Activated T-cell treated with anti-CD3 and anti-CD28 coated beads, Interleukin-2, amount 50 U/mL, for 72 hours (primary cell): ENCODE measurements at regions not wholly inside any gene's neighbourhood (a gene's known extent, or its start where the extent isn't known, plus 50 kb on each side); places are given as distances from the start of the nearest gene placed in this dataset.

ENCODE experiments used
- ATAC-seq, 2 donors: fragments of 150-1000 bp; cut with Tn5 transposase; replicated peaks in 1 of 2; 2 replicates each; pipeline ENCODE4 v1.10.0; 2021; ENCODE audit warnings: moderate library complexity in 2 of 2, mild to moderate bottlenecking in 1 of 2
- DNase-seq, 2 donors: peaks; one replicate each; pipeline ENCODE4 v3.0.0; 2021 to 2022; ENCODE audit warnings: mixed read lengths in 1 of 2
- H3K27ac Mint-ChIP-seq: one replicate; pipeline ENCODE4 v1.8.0; 2022; ENCODE audit warnings: mild to moderate bottlenecking, moderate library complexity, mixed read lengths
- H3K27me3 Mint-ChIP-seq: one replicate; pipeline ENCODE4 v1.8.0; 2022; ENCODE audit warnings: low read depth, mixed read lengths
- H3K36me3 Mint-ChIP-seq, 2 donors: one replicate each; pipeline ENCODE4 v1.8.0; 2022; ENCODE audit warnings: mixed read lengths in 2 of 2, mild to moderate bottlenecking in 1 of 2; ENCODE audit not compliant: insufficient read depth in 2 of 2
- H3K4me1 Mint-ChIP-seq: one replicate; pipeline ENCODE4 v1.8.0; 2022; ENCODE audit warnings: low read depth, mixed read lengths
- H3K4me3 Mint-ChIP-seq, 2 donors: one replicate each; pipeline ENCODE4 v1.8.0; 2022; ENCODE audit warnings: mild to moderate bottlenecking in 2 of 2, mixed read lengths in 2 of 2, moderate library complexity in 2 of 2
- H3K9me3 Mint-ChIP-seq, 2 donors: one replicate each; pipeline ENCODE4 v1.8.0; 2022; ENCODE audit warnings: mixed read lengths in 2 of 2

GRCh38 chr9:89980600-89980999, 375.8 kb downstream of the GADD45G start:
- Mint-ChIP-seq H3K4me1 (peaks cover 36% of the 10 kb centered on the region), H3K36me3 (peaks cover 2 to 4% of the 10 kb centered on the region in 2 donors), H3K4me3 (no peak overlapping the region), H3K9me3 (peaks cover 3 to 5% of the 10 kb centered on the region in 2 donors), H3K27ac (no peak overlapping the region), H3K27me3 (peaks cover 48% of the 10 kb centered on the region)
- ATAC-seq: no peak
- DNase-seq: no peak

- no peak overlapping the region for H3K4me3 Mint-ChIP-seq
- no peak overlapping the region for H3K27ac Mint-ChIP-seq
- H3K27me3 Mint-ChIP-seq: peaks cover 53% of the 10 kb centered on the region
- H3K9me3 Mint-ChIP-seq: peaks cover 3 to 5% of the 10 kb centered on the region in 2 donors
- no peak for ATAC-seq
- peaks cover 2 to 4% of the 10 kb centered on the region in 2 donors for H3K36me3 Mint-ChIP-seq
- DNase-seq: no peak
- peaks cover 50% of the 10 kb centered on the region for H3K4me1 Mint-ChIP-seq
Measured at GRCh38 chr9:89982016-89982415, 377.2 kb downstream of the GADD45G start.

GRCh38 chr9:89983411-89983810, 378.6 kb downstream of the GADD45G start:
- DNase-seq (peak; percentile 28 to 31), ATAC-seq (peak; percentile 32 to 47)
- peaks cover 3 to 5% of the 10 kb centered on the region in 2 donors for H3K9me3 Mint-ChIP-seq
- peaks cover 2 to 4% of the 10 kb centered on the region in 2 donors for H3K36me3 Mint-ChIP-seq
- H3K27ac Mint-ChIP-seq: peak overlapping the region; percentile 99
- H3K27me3 Mint-ChIP-seq: peaks cover 48% of the 10 kb centered on the region
- H3K4me1 Mint-ChIP-seq: peaks cover 55% of the 10 kb centered on the region
- H3K4me3 Mint-ChIP-seq: peak overlapping the region; percentile 77 to 79

- Mint-ChIP-seq H3K27ac (peak overlapping the region; percentile 99), H3K9me3 (peaks cover 3 to 5% of the 10 kb centered on the region in 2 donors), H3K4me1 (peaks cover 59% of the 10 kb centered on the region), H3K27me3 (peaks cover 40% of the 10 kb centered on the region), H3K36me3 (peaks cover 2 to 4% of the 10 kb centered on the region in 2 donors), H3K4me3 (peak overlapping the region; percentile 77 to 79)
- DNase-seq (no peak), ATAC-seq (peak; percentile 39 to 55)
Measured at GRCh38 chr9:89984214-89984613, 379.4 kb downstream of the GADD45G start.

- peaks cover 31% of the 10 kb centered on the region for H3K27me3 Mint-ChIP-seq
- peak overlapping the region; percentile 4 to 77 for H3K4me3 Mint-ChIP-seq
- peaks cover 2 to 4% of the 10 kb centered on the region in 2 donors for H3K36me3 Mint-ChIP-seq
- peaks cover 59% of the 10 kb centered on the region for H3K4me1 Mint-ChIP-seq
- ATAC-seq (peak in 1 of 2 donors; percentile 6), DNase-seq (peak in 1 of 2 donors; percentile 21)
- H3K9me3 Mint-ChIP-seq: peaks cover 3 to 5% of the 10 kb centered on the region in 2 donors
- no peak overlapping the region for H3K27ac Mint-ChIP-seq
Measured at GRCh38 chr9:89985068-89985467, 380.3 kb downstream of the GADD45G start.

- no peak overlapping the region for H3K4me3 Mint-ChIP-seq
- ATAC-seq: peak; percentile 74 to 83
- peaks cover 24% of the 10 kb centered on the region for H3K27me3 Mint-ChIP-seq
- peaks cover 3 to 5% of the 10 kb centered on the region in 2 donors for H3K9me3 Mint-ChIP-seq
- H3K27ac Mint-ChIP-seq: no peak overlapping the region
- H3K4me1 Mint-ChIP-seq: peaks cover 59% of the 10 kb centered on the region
- peak; percentile 63 to 76 for DNase-seq
- H3K36me3 Mint-ChIP-seq: peaks cover 4 to 5% of the 10 kb centered on the region in 2 donors
Measured at GRCh38 chr9:89986190-89986589, 381.4 kb downstream of the GADD45G start.

- Mint-ChIP-seq H3K4me3 (peak overlapping the region in 1 of 2 donors; percentile 6), H3K36me3 (peaks cover 0 to 3% of the 10 kb centered on the region in 2 donors), H3K4me1 (peaks cover 45% of the 10 kb centered on the region), H3K27me3 (peaks cover 8% of the 10 kb centered on the region), H3K9me3 (peaks cover 1 to 2% of the 10 kb centered on the region in 2 donors), H3K27ac (no peak overlapping the region)
- DNase-seq (no peak), ATAC-seq (peak in 1 of 2 donors; percentile 22)
Measured at GRCh38 chr9:89988458-89988857, 383.6 kb downstream of the GADD45G start.

GRCh38 chr9:89991204-89991790, 386.5 kb downstream of the GADD45G start:
- H3K27ac Mint-ChIP-seq: no peak overlapping the region
- H3K4me3 Mint-ChIP-seq: no peak overlapping the region
- H3K4me1 Mint-ChIP-seq: peaks cover 16% of the 10 kb centered on the region
- no peaks in the 10 kb centered on the region for H3K9me3 Mint-ChIP-seq
- peaks cover 8% of the 10 kb centered on the region for H3K27me3 Mint-ChIP-seq
- H3K36me3 Mint-ChIP-seq: peaks cover 0 to 3% of the 10 kb centered on the region in 2 donors
- DNase-seq (no peak), ATAC-seq (no peak)

GRCh38 chr9:89992326-89993198, 387.8 kb downstream of the GADD45G start:
- no peak overlapping the region for H3K27ac Mint-ChIP-seq
- peaks cover 0 to 3% of the 10 kb centered on the region in 2 donors for H3K36me3 Mint-ChIP-seq
- H3K4me1 Mint-ChIP-seq: peaks cover 9% of the 10 kb centered on the region
- DNase-seq: no peak
- no peak for ATAC-seq
- no peak overlapping the region for H3K4me3 Mint-ChIP-seq
- H3K27me3 Mint-ChIP-seq: no peaks in the 10 kb centered on the region
- no peaks in the 10 kb centered on the region for H3K9me3 Mint-ChIP-seq

- no peak for ATAC-seq
Measured at GRCh38 chr9:89993678-89994630, 389.1 kb downstream of the GADD45G start.

GRCh38 chr9:89994988-89995613, 390.3 kb downstream of the GADD45G start:
- Mint-ChIP-seq H3K27me3 (no peaks in the 10 kb centered on the region), H3K27ac (no peak overlapping the region), H3K4me3 (no peak overlapping the region), H3K9me3 (no peaks in the 10 kb centered on the region), H3K36me3 (peaks cover 0 to 3% of the 10 kb centered on the region in 2 donors), H3K4me1 (peaks cover 24% of the 10 kb centered on the region)
- no peak for ATAC-seq
- DNase-seq: no peak

More at GRCh38 chr9:89993678-89994630, 389.1 kb downstream of the GADD45G start:
- Mint-ChIP-seq H3K27ac (no peak overlapping the region), H3K36me3 (peaks cover 0 to 3% of the 10 kb centered on the region in 2 donors), H3K9me3 (no peaks in the 10 kb centered on the region), H3K4me3 (no peak overlapping the region), H3K4me1 (peaks cover 13% of the 10 kb centered on the region), H3K27me3 (no peaks in the 10 kb centered on the region)
- no peak for DNase-seq

- Mint-ChIP-seq H3K4me3 (no peak overlapping the region), H3K27me3 (no peaks in the 10 kb centered on the region), H3K4me1 (peaks cover 34% of the 10 kb centered on the region), H3K36me3 (no peaks in the 10 kb centered on the region), H3K27ac (no peak overlapping the region), H3K9me3 (no peaks in the 10 kb centered on the region)
- DNase-seq (no peak), ATAC-seq (no peak)
Measured at GRCh38 chr9:89996116-89996515, 391.3 kb downstream of the GADD45G start.
